GM18909 (cell line): ENCODE measurements at regions not wholly inside any gene's neighbourhood (a gene's known extent, or its start where the extent isn't known, plus 50 kb on each side); places are given as distances from the start of the nearest gene placed in this dataset.
"Not testable (repeated sequence)": the region's sequence is repeated elsewhere in the genome, so short reads cannot be mapped to it uniquely, and the experiment has no call there.

Source experiments
- ATAC-seq: cut with Tn5 transposase; IDR thresholded peaks from one replicate; pipeline ENCODE4 v1.9.1; 2021; ENCODE audit warnings: mild to moderate bottlenecking; ENCODE audit not compliant: unreplicated experiment, poor library complexity

- ATAC-seq, result no peak
Observed at GRCh38 chr5:58002323-58002722, 457.6 kb downstream of the PLK2 start.

GRCh38 chr5:57993866-57994265, 466.0 kb downstream of the PLK2 start:
- no peak for ATAC-seq

DNA sequence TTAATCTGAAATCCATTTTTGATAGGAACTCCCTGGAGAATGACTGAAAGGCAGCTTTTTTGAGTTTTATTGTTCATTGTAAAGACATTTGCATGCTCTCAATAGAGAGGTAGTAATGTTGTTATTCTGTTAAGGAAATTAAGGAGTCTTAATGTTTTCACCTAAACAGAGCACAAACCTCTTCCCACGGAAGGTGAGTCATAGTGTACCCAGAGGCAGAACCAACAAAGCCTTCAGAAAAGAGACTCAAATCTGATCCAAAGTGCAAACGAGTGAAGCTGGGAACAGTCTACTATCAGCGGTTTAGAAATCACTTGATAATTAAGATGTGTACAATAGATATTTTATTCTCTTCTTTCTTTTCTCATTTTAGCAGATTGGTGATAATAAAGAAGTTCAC, 470.5 kb downstream of the PLK2 start:
- no peak for ATAC-seq

DNA sequence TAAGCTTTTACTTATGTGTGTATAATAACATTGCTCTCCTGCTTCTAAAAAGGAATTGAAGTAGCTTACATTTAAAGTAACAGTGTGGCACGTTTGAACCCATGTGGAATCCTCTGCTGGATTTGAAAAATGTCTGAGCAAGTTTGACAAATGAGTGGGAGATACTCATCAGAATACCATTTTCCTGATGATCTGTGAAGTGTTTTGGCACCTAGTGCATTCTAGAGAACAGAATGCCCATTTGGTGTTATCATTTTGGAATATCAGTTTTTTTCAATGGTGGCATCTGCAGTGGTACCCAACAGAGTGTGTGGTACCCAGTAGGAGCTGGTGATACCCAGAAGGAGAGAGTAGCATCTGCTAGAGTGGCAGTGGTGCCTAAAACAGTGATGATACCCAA, 471.1 kb downstream of the PLK2 start:
- no peak for ATAC-seq

DNA sequence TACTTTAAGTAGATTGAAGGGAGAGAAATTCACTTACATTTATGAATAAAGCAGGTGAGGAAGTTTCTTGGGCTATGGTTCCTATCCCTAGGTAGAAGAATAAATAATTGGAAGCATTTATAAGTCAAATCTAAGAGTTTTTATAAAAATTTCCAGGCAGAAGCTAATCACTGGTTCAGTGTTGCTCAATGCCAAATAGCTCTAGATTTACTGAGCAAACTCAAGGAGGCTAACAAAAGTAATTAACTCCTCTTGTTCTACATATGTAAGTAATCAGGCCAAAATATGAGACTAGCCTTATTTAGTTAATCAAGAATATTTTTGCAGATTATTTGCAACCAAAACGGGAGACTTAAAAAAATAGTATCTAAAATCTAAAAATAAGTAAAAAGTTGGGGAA, 472.3 kb downstream of the PLK2 start:
- no peak for ATAC-seq

DNA sequence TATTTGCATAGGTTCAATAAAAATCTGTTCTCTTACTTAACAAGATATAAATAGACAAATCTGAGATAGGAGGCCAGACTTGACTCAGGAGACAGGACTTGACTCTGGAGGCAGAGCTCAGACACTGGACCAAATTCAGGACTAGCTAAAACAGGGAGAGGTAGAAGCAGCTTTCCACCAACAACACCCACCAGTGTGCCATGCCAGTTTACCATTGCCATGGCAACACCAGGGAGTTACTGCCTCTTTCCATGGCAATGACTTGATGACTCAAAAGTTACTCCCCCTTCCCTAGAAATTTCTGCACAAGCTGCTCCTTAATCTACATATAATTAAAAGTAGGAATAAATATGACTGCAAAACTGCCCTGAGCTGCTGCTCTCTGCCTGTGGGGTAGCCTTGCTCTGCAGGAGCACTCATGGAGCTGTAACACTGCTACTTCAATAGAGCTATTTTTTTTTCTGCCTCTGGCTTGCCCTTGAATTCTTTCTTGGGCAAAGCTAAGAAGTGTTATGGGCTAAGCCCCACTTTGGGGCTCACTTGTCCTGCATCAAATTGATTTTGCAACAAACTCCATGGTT, 473.0 kb downstream of the PLK2 start:
- no peak for ATAC-seq

DNA sequence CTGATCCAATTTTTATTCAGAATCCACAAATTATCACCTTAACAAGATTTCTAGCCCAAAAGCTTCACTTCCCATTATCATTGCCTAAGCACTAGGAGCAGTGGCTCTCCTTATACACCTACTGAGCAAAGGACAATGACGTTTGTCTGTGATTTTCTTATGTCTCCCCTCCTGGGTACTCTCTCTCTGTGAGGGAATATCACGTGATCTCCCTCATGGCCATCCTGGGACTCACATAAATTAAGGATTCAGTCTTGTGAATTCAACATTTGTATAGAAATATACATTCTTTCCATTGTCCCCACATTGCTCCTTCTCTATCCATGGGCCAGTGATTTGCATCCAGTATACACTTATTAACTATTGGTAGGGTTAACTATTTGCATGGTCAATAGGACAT, 476.5 kb downstream of the PLK2 start:
- ATAC-seq, result no peak

- ATAC-seq, result no peak
Observed at GRCh38 chr5:57979671-57980070, 480.2 kb downstream of the PLK2 start.

- no peak for ATAC-seq
Observed at GRCh38 chr5:57976506-57976905, 483.4 kb downstream of the PLK2 start.

DNA sequence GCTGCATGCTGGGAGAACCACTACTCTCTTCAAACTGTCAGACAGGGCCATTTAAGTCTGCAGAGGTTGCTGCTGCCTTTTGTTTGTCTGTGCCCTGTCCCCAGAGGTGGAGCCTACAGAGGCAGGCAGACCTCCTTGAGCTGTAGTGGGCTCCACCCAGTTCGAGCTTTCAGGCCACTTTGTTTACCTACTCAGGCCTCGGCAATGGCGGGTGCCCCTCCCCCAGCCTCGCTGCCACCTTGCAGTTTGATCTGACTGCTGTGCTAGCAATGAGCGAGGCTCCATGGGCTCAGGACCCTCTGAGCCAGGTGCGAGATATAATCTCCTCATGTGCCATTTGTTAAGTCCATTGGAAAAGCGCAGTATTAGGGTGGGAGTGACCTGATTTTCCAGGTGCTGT, 487.8 kb downstream of the PLK2 start:
- not testable (repeated sequence) for ATAC-seq

GRCh38 chr5:57960569-57960968, 478.0 kb upstream of the ACTBL2 start:
- ATAC-seq, result no peak

DNA sequence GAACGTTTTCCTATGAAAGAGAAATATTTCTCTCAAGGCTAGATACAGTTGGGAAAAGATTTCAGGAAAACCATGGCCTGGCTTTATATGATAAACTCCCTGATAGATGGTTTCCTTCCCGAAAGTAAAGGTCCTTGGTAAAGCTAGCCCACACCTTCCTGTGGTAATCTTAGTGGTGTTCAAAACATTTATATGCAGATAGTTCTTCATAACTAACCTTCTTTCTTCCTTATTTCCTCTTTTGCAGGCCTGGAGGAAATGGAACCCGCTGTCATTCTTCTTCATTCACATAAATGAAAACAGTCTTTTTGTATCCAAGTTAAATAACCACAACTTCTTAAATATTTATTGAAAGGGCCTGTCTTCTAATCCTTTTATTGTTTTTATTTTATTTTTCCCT, 474.0 kb upstream of the ACTBL2 start:
- no peak for ATAC-seq

GRCh38 chr5:57955511-57955910, 472.9 kb upstream of the ACTBL2 start:
- no peak for ATAC-seq

- no peak for ATAC-seq
Observed at GRCh38 chr5:57953792-57954191, 471.2 kb upstream of the ACTBL2 start.

- ATAC-seq, result no peak
Observed at GRCh38 chr5:57950616-57951228, 468.1 kb upstream of the ACTBL2 start.

DNA sequence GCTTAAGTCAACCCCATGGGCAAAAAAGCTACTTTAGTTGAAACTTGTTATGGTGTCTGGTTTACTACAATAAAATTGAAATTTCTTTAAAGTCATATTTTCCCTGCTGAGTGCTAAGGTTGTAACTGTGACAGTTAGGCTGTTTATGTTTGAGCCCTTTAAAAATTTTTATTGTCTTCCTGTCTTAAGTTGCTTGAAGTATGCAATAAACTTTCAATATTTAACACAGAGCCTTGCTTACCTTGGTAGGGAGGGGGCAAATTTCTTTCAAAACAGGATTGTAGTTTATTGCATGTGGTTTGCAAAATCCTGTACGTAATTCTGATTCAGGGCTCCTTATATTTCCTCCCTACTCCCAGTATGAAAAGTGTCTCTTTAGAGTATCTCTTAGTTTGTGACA, 465.5 kb upstream of the ACTBL2 start:
- ATAC-seq, result no peak

DNA sequence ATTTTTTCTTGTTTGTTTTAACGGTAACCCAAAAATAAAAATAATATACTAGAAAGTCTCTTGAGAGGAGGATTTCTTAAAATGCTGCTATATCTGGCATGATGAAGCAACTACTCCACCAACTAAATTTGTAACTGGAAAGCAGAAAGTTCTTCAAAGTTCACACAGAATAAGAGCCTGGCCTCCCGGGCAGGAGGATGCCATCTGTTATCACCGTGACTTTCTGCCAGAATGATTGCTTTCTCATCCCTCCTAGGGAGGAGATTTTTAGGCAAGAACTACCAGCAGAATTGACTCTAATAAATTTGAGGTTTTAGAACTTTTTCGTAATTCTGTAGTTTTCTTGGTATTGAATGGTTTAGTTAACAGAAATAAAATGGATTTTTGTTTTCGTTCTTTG, 464.6 kb upstream of the ACTBL2 start:
- ATAC-seq, result no peak

GRCh38 chr5:57940879-57941278, 458.3 kb upstream of the ACTBL2 start:
- ATAC-seq, result no peak

GRCh38 chr5:57940236-57940635, 457.6 kb upstream of the ACTBL2 start:
- no peak for ATAC-seq

- no peak for ATAC-seq
Observed at GRCh38 chr5:57939771-57940170, 457.2 kb upstream of the ACTBL2 start.

GRCh38 chr5:57939335-57939734, 456.7 kb upstream of the ACTBL2 start:
- ATAC-seq, result no peak

DNA sequence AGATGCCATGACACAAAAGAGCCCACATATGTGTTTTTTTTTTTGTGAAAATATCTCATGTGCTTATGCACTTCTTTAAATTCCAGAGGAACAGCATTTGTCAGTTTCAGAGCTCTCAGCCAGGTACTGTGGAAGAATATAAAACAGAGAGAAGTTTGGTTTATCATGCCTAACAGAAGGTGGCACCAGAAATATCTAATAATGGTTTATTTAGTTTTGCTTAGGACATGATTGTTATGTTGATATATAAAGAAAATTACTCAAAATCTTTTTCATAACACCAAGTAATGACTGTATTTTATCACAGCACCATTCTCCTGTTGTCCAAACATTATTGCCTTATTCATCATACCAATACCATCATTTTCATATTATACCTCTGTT, 455.6 kb upstream of the ACTBL2 start:
- no peak for ATAC-seq
